HCEC 1CT (cell line): ENCODE measurements at regions not wholly inside any gene's neighbourhood (a gene's known extent, or its start where the extent isn't known, plus 50 kb on each side); places are given as distances from the start of the nearest gene placed in this dataset.
"Not testable (repeated sequence)": the region's sequence is repeated elsewhere in the genome, so short reads cannot be mapped to it uniquely, and the experiment has no call there.

Source experiments
- DNase-seq: peaks from one replicate; pipeline ENCODE4 v3.0.0-alpha.2; 2017

- no peak for DNase-seq
These were observed 296.8 kb downstream of the PREX1 start for GRCh38 chr20:48530957-48531356.

DNA sequence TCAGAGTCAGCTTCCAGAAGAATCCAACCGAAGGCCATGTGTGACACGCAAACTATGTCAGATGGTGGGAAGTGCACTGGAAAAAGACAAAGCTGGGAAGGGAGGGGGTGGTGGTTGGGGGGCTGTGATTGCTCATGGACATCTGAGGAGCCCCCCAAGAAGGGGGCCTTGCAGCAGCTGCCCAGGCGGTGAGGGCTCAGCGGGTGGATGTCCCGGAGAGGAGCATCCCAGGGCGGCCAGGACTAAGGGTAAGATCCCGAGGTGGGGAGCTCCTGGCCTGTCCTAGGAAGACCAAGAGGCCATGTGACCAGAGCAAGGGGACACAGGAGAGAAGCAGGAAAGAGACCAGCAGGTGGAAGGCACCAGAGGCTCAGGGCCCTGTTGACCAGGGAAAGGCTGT lies 299.5 kb downstream of the PREX1 start:
- DNase-seq = no peak

GRCh38 chr20:48527771-48528170 lies 300.0 kb downstream of the PREX1 start:
- no peak for DNase-seq

DNA sequence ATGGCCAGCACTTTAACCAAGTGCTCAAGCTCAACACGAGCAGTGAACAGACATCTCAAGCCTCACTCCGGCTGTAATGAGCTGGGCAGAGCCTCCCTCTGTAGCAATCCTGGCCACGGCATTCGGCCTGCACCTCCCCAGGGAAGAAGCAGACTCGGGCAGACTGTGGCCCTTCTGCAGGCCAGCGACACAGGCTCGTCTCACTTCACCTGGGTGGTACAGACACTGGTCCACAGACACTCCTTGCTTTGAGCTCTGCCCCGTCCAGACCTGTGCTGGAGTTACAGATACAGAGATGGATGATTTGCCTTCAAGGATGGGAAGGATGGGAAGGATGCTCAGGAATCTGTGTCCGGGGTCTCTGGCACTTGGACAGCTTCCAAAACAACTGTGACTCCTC lies 300.9 kb downstream of the PREX1 start:
- DNase-seq = no peak

GRCh38 chr20:48525400-48525799 lies 302.4 kb downstream of the PREX1 start:
- DNase-seq = no peak

DNA sequence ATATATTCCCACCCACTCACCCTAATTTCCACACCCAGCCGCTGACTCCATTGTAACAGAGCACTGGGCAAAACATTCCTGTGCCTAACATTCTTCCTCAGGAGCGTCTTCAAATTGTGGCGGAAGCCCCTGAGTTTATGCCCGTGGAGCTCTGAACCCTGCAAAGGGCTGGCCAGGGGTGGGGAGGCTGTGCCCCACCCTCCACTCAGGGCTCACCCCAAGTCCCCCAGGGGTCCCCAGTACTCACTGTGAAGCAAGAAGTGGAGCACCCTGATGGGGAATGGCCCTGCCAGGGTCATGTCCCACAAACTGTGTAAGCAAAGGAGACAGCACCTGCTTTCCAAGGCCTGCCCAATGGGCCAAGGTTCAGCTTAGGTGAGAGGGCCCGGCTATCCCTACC lies 303.2 kb downstream of the PREX1 start:
- DNase-seq = no peak

DNA sequence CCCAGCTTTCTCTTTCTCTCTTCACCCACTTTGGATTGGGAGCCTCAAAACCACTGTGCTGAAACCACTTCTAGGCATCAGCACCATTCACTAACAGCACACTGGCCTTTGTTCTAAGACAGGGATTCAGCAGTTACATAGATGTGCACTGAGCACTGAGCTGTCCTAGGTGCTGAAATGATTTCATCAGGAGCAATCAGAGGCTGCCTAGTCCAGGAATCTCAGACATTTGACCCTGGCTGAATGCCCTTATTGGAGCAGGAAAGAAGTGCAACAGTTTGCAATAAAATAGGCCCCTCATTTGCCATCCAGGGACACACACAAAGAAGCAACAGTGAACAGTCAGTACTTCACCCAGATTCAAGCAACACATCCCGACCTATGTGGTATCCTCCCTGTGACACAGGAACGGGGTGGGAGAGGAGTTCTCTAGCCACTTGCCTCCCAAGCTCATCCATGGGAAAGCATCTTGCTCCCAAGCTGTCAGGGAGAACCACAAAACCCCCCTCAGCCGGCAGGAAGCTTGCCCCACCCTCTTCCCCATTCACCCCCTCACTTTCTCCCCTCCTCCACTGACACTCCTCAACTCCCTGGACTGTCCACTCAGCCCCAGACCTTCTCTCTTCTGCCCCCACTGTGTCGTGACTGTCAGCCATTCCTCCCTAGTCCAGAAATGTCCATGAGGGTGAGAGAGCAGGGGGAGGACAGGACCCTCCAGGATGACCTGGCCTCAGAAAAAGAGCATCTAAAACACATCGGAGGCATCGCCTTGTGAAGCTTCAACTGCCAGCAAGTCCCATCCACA lies 304.4 kb downstream of the PREX1 start:
- DNase-seq = no peak

GRCh38 chr20:48521121-48521520 lies 306.7 kb downstream of the PREX1 start:
- DNase-seq = no peak

GRCh38 chr20:48516196-48516595 lies 311.6 kb downstream of the PREX1 start:
- not testable (repeated sequence) for DNase-seq

GRCh38 chr20:48514577-48514976 lies 313.2 kb downstream of the PREX1 start:
- not testable (repeated sequence) for DNase-seq

DNA sequence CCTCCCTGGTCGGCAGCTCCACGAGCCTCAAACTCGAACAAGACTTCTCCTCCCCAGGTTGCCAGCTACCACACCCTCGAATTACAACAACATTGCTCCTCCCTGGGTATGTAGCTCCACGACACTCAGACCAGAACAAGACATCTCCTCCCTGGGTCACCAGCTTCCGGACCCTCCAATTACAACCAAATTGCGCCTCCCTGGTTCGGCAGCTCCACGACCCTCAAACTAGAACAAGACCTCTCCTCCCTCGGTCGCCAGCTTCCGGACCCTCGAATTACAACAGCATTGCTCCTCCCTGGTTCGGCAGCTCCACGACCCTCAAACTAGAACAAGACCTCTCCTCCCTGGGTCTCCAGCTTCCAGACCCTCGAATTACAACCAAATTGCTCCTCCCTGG lies 315.3 kb downstream of the PREX1 start:
- not testable (repeated sequence) for DNase-seq

- not testable (repeated sequence) for DNase-seq
These were observed 322.7 kb downstream of the PREX1 start for GRCh38 chr20:48505066-48505465.

DNA sequence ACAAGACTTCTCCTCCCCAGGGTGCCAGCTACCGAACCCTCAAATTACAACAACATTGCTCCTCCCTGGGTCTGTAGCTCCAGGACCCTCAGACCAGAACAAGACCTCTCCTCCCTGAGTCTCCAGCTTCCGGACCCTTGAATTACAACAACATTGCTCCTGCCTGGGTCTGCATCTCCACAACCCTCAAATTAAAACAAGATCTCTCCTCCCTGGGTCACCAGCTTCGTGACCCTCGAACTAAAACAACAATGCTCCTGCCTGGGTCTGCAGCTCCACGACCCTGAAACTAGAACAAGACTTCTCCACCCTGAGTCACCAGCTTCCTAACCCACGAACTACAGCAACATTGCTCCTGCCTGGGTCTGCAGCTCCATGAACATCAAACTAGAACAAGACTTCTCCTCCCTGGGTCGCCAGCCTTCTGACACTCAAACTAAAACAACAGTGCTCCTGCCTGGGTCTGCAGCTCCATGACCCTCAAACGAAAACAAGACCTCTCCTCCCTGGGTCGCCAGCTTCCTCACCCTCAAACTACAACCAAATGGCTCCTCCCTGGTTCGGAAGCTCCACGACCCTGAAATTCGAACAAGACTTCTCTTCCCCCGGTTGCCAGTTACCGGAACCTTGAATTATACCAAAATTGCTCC lies 324.5 kb downstream of the PREX1 start:
- DNase-seq = no peak

DNA sequence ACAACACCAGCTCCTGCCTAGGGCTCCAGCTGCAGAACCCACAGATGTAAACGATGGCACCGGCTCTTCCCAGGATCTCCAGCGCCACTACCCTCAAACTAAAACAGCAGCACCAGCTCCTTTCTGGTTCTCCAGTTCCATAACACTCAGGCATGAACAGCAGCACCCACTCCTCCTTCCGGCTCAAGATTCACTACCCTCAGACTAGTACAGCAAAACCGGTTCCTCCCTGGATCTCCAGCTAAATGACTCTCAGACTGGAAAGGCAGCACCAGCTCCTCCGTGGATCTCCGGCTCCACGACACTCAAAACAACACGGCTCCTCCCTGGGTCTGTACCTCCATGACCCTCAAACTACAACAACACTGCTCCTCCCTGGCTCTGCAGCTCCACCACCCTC lies 325.0 kb downstream of the PREX1 start:
- no peak for DNase-seq

DNA sequence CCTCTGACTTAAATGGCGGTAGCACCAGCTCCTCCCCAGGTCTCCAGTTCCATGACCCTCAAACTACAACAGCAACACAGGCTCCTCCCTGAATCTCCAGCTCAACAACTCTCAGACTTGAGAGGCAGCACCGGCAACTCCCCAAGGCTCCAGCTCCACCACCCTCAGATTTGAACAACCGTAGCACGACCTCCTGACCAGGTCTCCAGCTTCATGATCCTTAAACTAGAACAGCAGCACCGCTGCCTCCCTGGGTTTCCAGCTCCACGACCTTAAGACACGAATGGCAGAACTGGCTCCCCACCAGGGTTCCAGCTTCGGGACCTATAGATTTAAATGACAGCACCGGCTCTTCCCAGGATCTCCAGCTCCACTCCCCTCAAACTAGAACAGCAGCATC lies 325.8 kb downstream of the PREX1 start:
- DNase-seq = no peak

DNA sequence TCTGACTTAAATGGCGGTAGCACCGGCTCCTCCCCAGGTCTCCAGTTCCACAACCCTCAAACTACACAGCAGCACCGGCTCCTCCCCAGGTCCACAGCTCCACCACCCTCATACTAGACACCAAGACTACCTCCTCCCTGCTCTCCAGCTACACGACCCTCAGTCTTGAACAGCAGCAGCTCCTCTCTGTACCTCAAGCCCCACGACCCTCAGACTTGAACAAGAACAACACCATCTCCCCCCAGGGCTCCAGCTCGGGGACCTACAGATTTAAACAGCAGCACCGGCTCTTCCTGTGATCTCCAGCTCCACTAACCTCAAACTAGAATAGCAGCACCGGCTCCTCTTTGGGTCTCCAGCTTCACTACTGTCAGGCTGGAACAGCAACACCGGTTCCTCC lies 326.9 kb downstream of the PREX1 start:
- not testable (repeated sequence) for DNase-seq

GRCh38 chr20:48498939-48499338 lies 328.9 kb downstream of the PREX1 start:
- DNase-seq = not testable (repeated sequence)

- not testable (repeated sequence) for DNase-seq
These were observed 329.7 kb downstream of the PREX1 start for GRCh38 chr20:48498125-48498524.

DNA sequence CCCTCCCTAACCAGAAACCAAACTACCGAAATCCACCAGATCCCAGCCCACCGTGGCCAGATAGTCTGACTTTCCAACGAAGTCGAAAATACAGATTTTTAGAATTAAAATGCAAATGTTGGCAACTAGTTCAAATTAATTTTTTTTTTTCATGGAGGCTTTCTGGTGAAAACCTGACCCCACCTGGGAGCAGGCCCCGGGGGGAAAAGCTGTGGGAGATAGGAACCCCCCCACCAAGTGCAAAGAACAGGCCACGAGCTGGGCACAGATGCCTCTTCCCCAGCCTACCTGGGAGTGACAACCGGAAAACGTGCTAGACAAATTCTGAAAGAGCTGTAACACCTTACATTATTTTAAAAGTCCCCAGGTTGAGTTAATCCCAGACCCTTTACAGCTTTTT lies 333.8 kb downstream of the PREX1 start:
- no peak for DNase-seq

- DNase-seq = not testable (repeated sequence)
These were observed 334.5 kb downstream of the PREX1 start for GRCh38 chr20:48493331-48493730.

- no peak for DNase-seq
These were observed 335.1 kb downstream of the PREX1 start for GRCh38 chr20:48492715-48493070.

GRCh38 chr20:48492015-48492714 lies 335.6 kb downstream of the PREX1 start:
- no peak for DNase-seq

DNA sequence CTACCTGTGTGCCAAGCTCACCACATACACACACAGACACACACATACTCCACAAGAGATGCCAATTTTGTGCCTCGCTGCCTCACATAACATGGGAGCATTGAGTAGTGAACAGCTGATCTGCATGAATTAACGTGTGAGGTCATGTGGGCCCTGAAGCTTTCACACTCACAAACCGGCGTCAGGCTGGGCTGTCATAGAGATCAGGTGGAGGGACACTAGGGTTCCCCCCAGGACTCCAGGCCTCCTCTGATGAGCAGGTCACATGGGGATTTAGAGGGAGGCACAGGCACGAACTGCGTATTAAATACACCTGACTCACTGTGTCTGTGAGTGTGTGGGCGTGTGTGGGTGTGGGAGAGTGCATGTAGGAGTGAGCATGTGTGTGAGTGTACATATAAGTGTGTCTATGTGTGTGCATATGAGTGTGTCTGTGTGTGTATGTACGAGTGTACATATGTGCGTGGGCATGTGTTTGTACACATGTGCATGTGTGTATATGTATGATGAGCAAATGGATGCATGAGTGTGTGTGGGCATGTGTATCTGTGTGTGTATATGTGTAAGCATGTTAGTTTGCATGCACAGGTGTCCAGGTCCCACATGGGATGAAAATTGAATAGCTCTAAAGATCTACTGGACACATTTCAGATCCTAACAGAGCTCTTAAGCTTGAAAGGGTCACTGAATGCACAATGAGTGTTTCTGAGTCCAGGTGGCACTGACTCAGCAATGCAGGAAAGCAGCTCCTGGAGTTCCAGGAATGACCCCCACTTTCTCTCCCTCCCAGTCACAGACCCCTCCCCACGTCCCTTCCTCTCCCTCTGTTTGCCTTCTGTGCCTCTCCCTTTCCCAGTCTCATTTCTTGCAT lies 336.6 kb downstream of the PREX1 start:
- no peak for DNase-seq
